ENCODE measurements at regions not wholly inside any gene's neighbourhood (a gene's known extent, or its start where the extent isn't known, plus 50 kb on each side); places are given as distances from the start of the nearest gene placed in this dataset.

DNA sequence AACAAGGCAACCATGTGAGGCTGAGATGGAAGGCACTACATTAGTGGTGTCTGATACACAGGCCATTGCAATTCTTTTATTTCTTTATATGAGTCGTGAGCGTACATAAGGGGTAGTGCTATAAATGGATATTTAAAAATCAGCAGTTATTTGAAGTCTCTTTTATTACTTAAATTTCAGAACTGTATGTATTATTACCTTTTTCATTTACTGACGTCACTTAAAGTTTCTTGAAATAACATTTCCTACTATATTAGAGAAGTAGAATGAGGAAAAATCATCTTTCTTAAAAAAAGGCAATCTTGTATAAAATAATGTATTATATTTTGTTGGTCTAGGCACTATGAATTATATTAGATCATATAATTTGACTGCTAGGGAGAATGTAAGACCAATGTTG lies 280.9 kb upstream of the CYLC2 start:
- no peak for DNase-seq (ENCODE audit: low read depth in 1 of 2, low spot score in 2 of 2)
- no peak for TF ChIP-seq POLR2A (IDR thresholded peaks at IDR 0.05; ENCODE audit: control extremely low read depth in 1 of 2, low read depth in 2 of 2, low read length in 2 of 2)
- TF ChIP-seq EGR1 (IDR thresholded peaks at IDR 0.05; ENCODE audit: borderline replicate concordance, low read depth, low read length), result no peak
- no peak for TF ChIP-seq JUN (IDR thresholded peaks at IDR 0.05; ENCODE audit: low read depth, low read length)
- TF ChIP-seq CEBPB (IDR thresholded peaks at IDR 0.05; ENCODE audit: low read depth, low read length), result no peak
- TF ChIP-seq KDM4A (IDR thresholded peaks at IDR 0.05; ENCODE audit: low read depth, low read length, severe bottlenecking), result no peak
- TF ChIP-seq SP4 (IDR thresholded peaks at IDR 0.05; ENCODE audit: low read length), result no peak
- no peak for TF ChIP-seq CBX8 (IDR thresholded peaks at IDR 0.05; ENCODE audit: borderline replicate concordance, low read depth, low read length)
- no peak for TF ChIP-seq KDM1A (IDR thresholded peaks at IDR 0.05; ENCODE audit: borderline replicate concordance, low read length)
- TF ChIP-seq, protein P1, sequence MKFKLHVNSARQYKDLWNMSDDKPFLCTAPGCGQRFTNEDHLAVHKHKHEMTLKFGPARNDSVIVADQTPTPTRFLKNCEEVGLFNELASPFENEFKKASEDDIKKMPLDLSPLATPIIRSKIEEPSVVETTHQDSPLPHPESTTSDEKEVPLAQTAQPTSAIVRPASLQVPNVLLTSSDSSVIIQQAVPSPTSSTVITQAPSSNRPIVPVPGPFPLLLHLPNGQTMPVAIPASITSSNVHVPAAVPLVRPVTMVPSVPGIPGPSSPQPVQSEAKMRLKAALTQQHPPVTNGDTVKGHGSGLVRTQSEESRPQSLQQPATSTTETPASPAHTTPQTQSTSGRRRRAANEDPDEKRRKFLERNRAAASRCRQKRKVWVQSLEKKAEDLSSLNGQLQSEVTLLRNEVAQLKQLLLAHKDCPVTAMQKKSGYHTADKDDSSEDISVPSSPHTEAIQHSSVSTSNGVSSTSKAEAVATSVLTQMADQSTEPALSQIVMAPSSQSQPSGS (IDR thresholded peaks at IDR 0.05; ENCODE audit: low read length), result no peak
- no peaks in the 10 kb centered on the region for H3K4me1 ChIP-seq (replicated peaks in 1 of 4; ENCODE audit: control insufficient read depth in 3 of 4, insufficient read depth in 4 of 4, low read length in 3 of 4)

More for the DNA sequence above, 280.9 kb upstream of the CYLC2 start:
- Histone ChIP-seq H3K23ac (ENCODE audit: insufficient read length) (no peak overlapping the region), H3K9me3 (ENCODE audit: insufficient read depth in 2 of 2, low read depth in 1 of 2, low read length in 1 of 2) (peaks cover 22 to 29% of the 10 kb centered on the region in 2 experiments), H2BK120ac (replicated peaks; ENCODE audit: low read depth, low read length) (no peak overlapping the region), H3K56ac (replicated peaks; ENCODE audit: insufficient read length, low read depth, low read length) (no peak overlapping the region), H4K8ac (ENCODE audit: extremely low read depth, insufficient read depth, low read length) (no peak overlapping the region), H2BK20ac (ENCODE audit: low read length) (no peak overlapping the region), H3K9ac (replicated peaks in 1 of 4; ENCODE audit: extremely low read depth in 1 of 4, low read depth in 3 of 4, low read length in 3 of 4) (no peak overlapping the region), H3K23me2 (ENCODE audit: low read depth, low read length) (no peaks in the 10 kb centered on the region), H3K36me3 (ENCODE audit: control insufficient read depth in 2 of 4, insufficient read depth in 4 of 4, low read length in 3 of 4) (peaks cover 0 to 2% (median 0%) of the 10 kb centered on the region in 4 experiments; a peak in 2 of 8 replicates), H3K4me2 (ENCODE audit: insufficient read depth in 1 of 2, low read depth in 2 of 2, low read length in 2 of 2) (no peak overlapping the region), H3K14ac (ENCODE audit: insufficient read length) (no peak overlapping the region), H3K4me3 (ENCODE audit: extremely low read depth in 1 of 4, insufficient read depth in 2 of 4, low read depth in 3 of 4, low read length in 4 of 4) (0 out of 8 replicates have a peak overlapping the region, but pooled peaks of 1 of the 4 experiments have one; percentile 4), H3K4ac (replicated peaks; ENCODE audit: insufficient read length, low read depth, low read length) (no peak overlapping the region), H2AK5ac (ENCODE audit: low read depth, low read length) (no peak overlapping the region), H3K27me3 (replicated peaks in 1 of 4; ENCODE audit: control insufficient read depth in 3 of 4, extremely low read depth in 1 of 4, insufficient read depth in 3 of 4, low read length in 3 of 4) (no peaks in the 10 kb centered on the region), H4K91ac (replicated peaks; ENCODE audit: insufficient read length, low read length) (no peak overlapping the region), H3K18ac (ENCODE audit: extremely low read depth, low read length) (no peak overlapping the region), H3K79me2 (ENCODE audit: control insufficient read depth in 1 of 2, insufficient read depth in 2 of 2, low read length in 2 of 2) (no peaks in the 10 kb centered on the region), H4K20me1 (replicated peaks in 1 of 2; ENCODE audit: control insufficient read depth in 1 of 2, insufficient read depth in 2 of 2, low read length in 2 of 2) (no peaks in the 10 kb centered on the region), H4K5ac (ENCODE audit: insufficient read length, low read depth, low read length) (no peak overlapping the region), H2AFZ (ENCODE audit: low read length) (no peak overlapping the region), H3K27ac (ENCODE audit: low read depth, low read length) (no peak overlapping the region), H3K79me1 (ENCODE audit: low read depth, low read length) (no peaks in the 10 kb centered on the region), H2BK5ac (ENCODE audit: low read depth, low read length) (no peak overlapping the region), H2BK15ac (ENCODE audit: low read length) (no peak overlapping the region), H2BK12ac (ENCODE audit: low read depth, low read length) (no peak overlapping the region)
- CTCF ChIA-PET (ENCODE audit: partially characterized antibody), result no interaction called here
- POLR2A ChIA-PET (ENCODE audit: partially characterized antibody), result no interaction called here
- no peak for FAIRE-seq
- 89% methylated on average over 3 of the region's 3 CpGs; no CpG with 5 or more reads in 1 of the 2 experiments for WGBS, 2 experiments (ENCODE audit: extremely low coverage in 1 of 2, insufficient coverage in 1 of 2, insufficient read length in 1 of 2, insufficient replicate concordance in 2 of 2, low coverage in 1 of 2, low lambda C conversion rate in 2 of 2, missing lambda C conversion rate in 1 of 2)

All from H1 (cell line).